ENCODE measurements at regions not wholly inside any gene's neighbourhood (a gene's known extent, or its start where the extent isn't known, plus 50 kb on each side); places are given as distances from the start of the nearest gene placed in this dataset.
A peak's percentile ranks its signal among the peaks of the same experiment; 100 is the strongest.

GRCh38 chr18:55841314-55841713 is 253.3 kb upstream of the TCF4 start:
- no peak overlapping the region for H3K4me3 ChIP-seq (ENCODE audit: low read length)
- TF ChIP-seq CTCF (IDR thresholded peaks at IDR 0.05; ENCODE audit: insufficient read depth, low read depth, low read length, missing control alignments), result no peak
- no peak for DNase-seq (ENCODE audit: low read depth)

- no peak for DNase-seq (ENCODE audit: low read depth)
- no peak for TF ChIP-seq CTCF (IDR thresholded peaks at IDR 0.05; ENCODE audit: insufficient read depth, low read depth, low read length, missing control alignments)
- no peak overlapping the region for H3K4me3 ChIP-seq (ENCODE audit: low read length)
Measured at GRCh38 chr18:55840601-55841170, 252.7 kb upstream of the TCF4 start.

GRCh38 chr18:55839343-55839742 is 251.4 kb upstream of the TCF4 start:
- H3K4me3 ChIP-seq (ENCODE audit: low read length), result no peak overlapping the region
- DNase-seq (ENCODE audit: low read depth), result peak; percentile 36
- no peak for TF ChIP-seq CTCF (IDR thresholded peaks at IDR 0.05; ENCODE audit: insufficient read depth, low read depth, low read length, missing control alignments)

GRCh38 chr18:55838841-55839240 is 250.8 kb upstream of the TCF4 start:
- no peak overlapping the region for H3K4me3 ChIP-seq (ENCODE audit: low read length)
- DNase-seq (ENCODE audit: low read depth), result no peak
- TF ChIP-seq CTCF (IDR thresholded peaks at IDR 0.05; ENCODE audit: insufficient read depth, low read depth, low read length, missing control alignments), result no peak

- no peak overlapping the region for H3K4me3 ChIP-seq (ENCODE audit: low read length)
- no peak for DNase-seq (ENCODE audit: low read depth)
- no peak for TF ChIP-seq CTCF (IDR thresholded peaks at IDR 0.05; ENCODE audit: insufficient read depth, low read depth, low read length, missing control alignments)
Measured at GRCh38 chr18:55838319-55838718, 250.3 kb upstream of the TCF4 start.

- TF ChIP-seq CTCF (IDR thresholded peaks at IDR 0.05; ENCODE audit: insufficient read depth, low read depth, low read length, missing control alignments), result no peak
- no peak overlapping the region for H3K4me3 ChIP-seq (ENCODE audit: low read length)
- DNase-seq (ENCODE audit: low read depth), result peak; percentile 98
Measured at GRCh38 chr18:55833543-55833942, 245.6 kb upstream of the TCF4 start.

- DNase-seq (ENCODE audit: low read depth), result peak; percentile 32
- no peak for TF ChIP-seq CTCF (IDR thresholded peaks at IDR 0.05; ENCODE audit: insufficient read depth, low read depth, low read length, missing control alignments)
- H3K4me3 ChIP-seq (ENCODE audit: low read length), result no peak overlapping the region
Measured at GRCh38 chr18:55830544-55830943, 242.6 kb upstream of the TCF4 start.
